Body of pancreas (tissue), 4 donors: ENCODE measurements at regions not wholly inside any gene's neighbourhood (a gene's known extent, or its start where the extent isn't known, plus 50 kb on each side); places are given as distances from the start of the nearest gene placed in this dataset.

Source experiments
- POLR2A ChIP-seq, 3 donors: fragments of 450-650 bp; IDR thresholded peaks; one replicate each; pipeline ENCODE4 v1.6.1; 2016; ENCODE audit warnings: antibody characterized with exemption in 3 of 3, mild to moderate bottlenecking in 2 of 3
- TF ChIP-seq, protein P1 (sequence below), 7 experiments: fragments of 450-650 bp in 4 of 7; fragments of 200-600 bp in 3 of 7; sonication (generic) in 3 of 7; IDR thresholded peaks; one replicate each; pipeline ENCODE4 v1.5.1; 2016 to 2019; ENCODE audit warnings: antibody characterized with exemption in 7 of 7

DNA sequence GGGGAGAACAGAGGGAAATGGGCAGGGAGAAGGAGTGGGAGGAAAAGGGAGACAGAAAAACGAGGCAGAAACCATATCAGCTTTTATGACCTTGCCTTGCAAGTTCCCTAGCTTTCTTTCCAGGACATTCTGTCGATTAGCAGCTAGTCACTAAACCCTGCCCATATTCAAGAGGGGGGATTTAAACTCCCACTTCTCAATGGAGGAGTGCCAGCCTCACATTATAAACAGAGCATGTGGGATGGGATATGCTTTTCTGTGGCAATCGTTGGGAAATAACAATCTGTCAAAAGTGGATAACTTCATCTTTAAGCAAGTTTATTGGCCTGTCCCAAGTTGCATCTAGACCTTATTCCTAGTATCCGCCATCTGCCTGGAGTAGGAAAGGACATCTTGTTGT is 57.0 kb upstream of the TMEM170B start:
- TF ChIP-seq POLR2A (IDR thresholded peaks at IDR 0.05) = no peak
- TF ChIP-seq, protein P1, sequence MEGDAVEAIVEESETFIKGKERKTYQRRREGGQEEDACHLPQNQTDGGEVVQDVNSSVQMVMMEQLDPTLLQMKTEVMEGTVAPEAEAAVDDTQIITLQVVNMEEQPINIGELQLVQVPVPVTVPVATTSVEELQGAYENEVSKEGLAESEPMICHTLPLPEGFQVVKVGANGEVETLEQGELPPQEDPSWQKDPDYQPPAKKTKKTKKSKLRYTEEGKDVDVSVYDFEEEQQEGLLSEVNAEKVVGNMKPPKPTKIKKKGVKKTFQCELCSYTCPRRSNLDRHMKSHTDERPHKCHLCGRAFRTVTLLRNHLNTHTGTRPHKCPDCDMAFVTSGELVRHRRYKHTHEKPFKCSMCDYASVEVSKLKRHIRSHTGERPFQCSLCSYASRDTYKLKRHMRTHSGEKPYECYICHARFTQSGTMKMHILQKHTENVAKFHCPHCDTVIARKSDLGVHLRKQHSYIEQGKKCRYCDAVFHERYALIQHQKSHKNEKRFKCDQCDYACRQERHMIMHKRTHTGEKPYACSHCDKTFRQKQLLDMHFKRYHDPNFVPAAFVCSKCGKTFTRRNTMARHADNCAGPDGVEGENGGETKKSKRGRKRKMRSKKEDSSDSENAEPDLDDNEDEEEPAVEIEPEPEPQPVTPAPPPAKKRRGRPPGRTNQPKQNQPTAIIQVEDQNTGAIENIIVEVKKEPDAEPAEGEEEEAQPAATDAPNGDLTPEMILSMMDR (IDR thresholded peaks at IDR 0.05) = no peak
